Fibroblast of lung (primary cell): ENCODE measurements at regions not wholly inside any gene's neighbourhood (a gene's known extent, or its start where the extent isn't known, plus 50 kb on each side); places are given as distances from the start of the nearest gene placed in this dataset.
"Not testable (repeated sequence)": the region's sequence is repeated elsewhere in the genome, so short reads cannot be mapped to it uniquely, and the experiment has no call there.

Experiments
- CTCF ChIP-seq, 2 donors: IDR thresholded peaks in 1 of 2; conservative IDR thresholded peaks in 1 of 2; 1 replicate in 1 of 2; 2 replicates in 1 of 2; pipeline ENCODE4 v1.5.1; 2011 to 2012; ENCODE audit warnings: low read length in 2 of 2, control low read depth in 1 of 2, inconsistent platforms in 1 of 2, low read depth in 1 of 2, mild to moderate bottlenecking in 1 of 2
- EZH2 ChIP-seq: IDR thresholded peaks from 2 replicates; pipeline ENCODE4 v1.5.1; 2012; ENCODE audit warnings: low read length, control low read depth, mild to moderate bottlenecking; ENCODE audit errors: missing control alignments

GRCh38 chr4:3909616-3910015, 143.4 kb downstream of the ADRA2C start:
- not testable (repeated sequence) for TF ChIP-seq CTCF (conservative IDR thresholded peaks at IDR 0.05 in 1 of 2, IDR thresholded peaks at IDR 0.05 in 1 of 2; ENCODE audit: low read depth in 1 of 2, low read length in 2 of 2); EZH2
